ENCODE measurements at regions not wholly inside any gene's neighbourhood (a gene's known extent, or its start where the extent isn't known, plus 50 kb on each side); places are given as distances from the start of the nearest gene placed in this dataset.

DNA sequence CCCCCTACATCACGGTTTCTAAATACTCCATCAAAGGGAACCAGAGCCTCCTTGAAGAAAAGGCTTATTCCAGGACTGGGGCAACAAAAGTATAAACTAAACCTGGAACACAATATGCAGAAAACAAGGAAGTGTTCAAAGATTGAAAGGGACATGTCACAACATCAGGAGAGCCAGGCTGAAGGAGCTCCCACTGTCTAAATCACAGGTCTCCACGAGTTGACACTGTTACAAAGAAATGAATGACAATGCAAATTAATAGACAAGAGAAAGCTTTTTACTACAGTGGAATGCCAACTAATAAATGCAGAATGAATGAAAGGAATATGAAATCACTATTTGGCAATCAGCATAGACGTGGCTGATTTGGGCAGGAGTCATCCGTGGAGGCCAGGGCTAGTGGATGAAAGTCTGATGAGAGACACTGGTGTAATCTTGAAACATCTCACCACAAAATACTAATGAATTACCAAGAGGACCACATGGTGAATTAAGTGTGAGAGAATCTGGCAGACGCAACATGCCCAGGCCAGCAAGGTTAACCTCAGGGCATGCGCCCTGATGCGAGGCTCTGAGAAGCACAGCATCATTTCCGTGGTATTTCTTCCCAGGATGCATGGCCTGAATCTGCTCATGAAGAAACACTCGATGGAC lies 123.8 kb upstream of the TJP1 start:
- no peaks in the 10 kb centered on the region for H3K9me2 ChIP-seq (ENCODE audit: low read depth, low read length)
- no peaks in the 10 kb centered on the region for H3F3A ChIP-seq (ENCODE audit: insufficient read depth, low read length)
- TF ChIP-seq CTCF (IDR thresholded peaks at IDR 0.05; ENCODE audit: low read length) (no peak), EZH2 (IDR thresholded peaks at IDR 0.05; ENCODE audit: borderline replicate concordance, low read length) (no peak)
- H3K36me3 ChIP-seq (ENCODE audit: insufficient read depth, low read length) = no peaks in the 10 kb centered on the region
- no peak overlapping the region for H3K27ac ChIP-seq (ENCODE audit: low read depth, low read length, poor library complexity, severe bottlenecking)
- H3K9ac ChIP-seq (ENCODE audit: low read length) = no peak overlapping the region
- no peak overlapping the region for H3K4me3 ChIP-seq (ENCODE audit: low read depth, low read length, poor library complexity, severe bottlenecking)
- no peak overlapping the region for H3K4me2 ChIP-seq (ENCODE audit: low read length)
- no peaks in the 10 kb centered on the region for H3K9me3 ChIP-seq (ENCODE audit: low read length)
- no peak overlapping the region for H2AFZ ChIP-seq (ENCODE audit: low read length)
- no peaks in the 10 kb centered on the region for H3K27me3 ChIP-seq (ENCODE audit: insufficient read depth, low read length)
- no peaks in the 10 kb centered on the region for H3K79me2 ChIP-seq (ENCODE audit: insufficient read depth, low read length)
- H3K4me1 ChIP-seq (ENCODE audit: insufficient read depth, low read length, severe bottlenecking) = no peaks in the 10 kb centered on the region
- H4K20me1 ChIP-seq (ENCODE audit: insufficient read depth, low read length) = no peaks in the 10 kb centered on the region

DNA sequence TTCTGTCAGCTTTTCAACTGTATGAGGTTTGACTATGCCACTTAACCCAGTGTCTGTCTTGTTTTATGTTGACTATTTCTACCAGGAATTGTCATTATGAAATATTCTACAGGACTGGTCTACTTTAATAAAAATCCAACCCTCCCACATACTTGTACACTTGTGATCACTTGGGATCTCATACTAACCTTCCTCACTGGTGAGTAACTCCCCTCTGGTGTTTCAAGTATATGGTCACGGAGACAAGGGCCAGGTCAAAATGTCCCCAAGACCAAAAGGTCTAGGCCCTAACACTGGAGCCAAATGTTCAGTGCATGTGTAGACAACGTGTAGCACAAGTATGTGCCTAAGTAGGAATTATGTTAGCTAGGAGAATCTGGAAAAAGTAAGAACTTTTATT lies 122.7 kb upstream of the TJP1 start:
- no peak for TF ChIP-seq CTCF (IDR thresholded peaks at IDR 0.05; ENCODE audit: low read length)
- no peak for TF ChIP-seq EZH2 (IDR thresholded peaks at IDR 0.05; ENCODE audit: borderline replicate concordance, low read length)
- H3K4me3 ChIP-seq (ENCODE audit: low read depth, low read length, poor library complexity, severe bottlenecking) = no peak overlapping the region
- no peaks in the 10 kb centered on the region for H3K9me3 ChIP-seq (ENCODE audit: low read length)
- H3K4me1 ChIP-seq (ENCODE audit: insufficient read depth, low read length, severe bottlenecking) = no peaks in the 10 kb centered on the region
- no peaks in the 10 kb centered on the region for H3K36me3 ChIP-seq (ENCODE audit: insufficient read depth, low read length)
- no peaks in the 10 kb centered on the region for H3K9me2 ChIP-seq (ENCODE audit: low read depth, low read length)
- H3K27me3 ChIP-seq (ENCODE audit: insufficient read depth, low read length) = no peaks in the 10 kb centered on the region
- H3K4me2 ChIP-seq (ENCODE audit: low read length) = no peak overlapping the region
- H3K27ac ChIP-seq (ENCODE audit: low read depth, low read length, poor library complexity, severe bottlenecking) = no peak overlapping the region
- H2AFZ ChIP-seq (ENCODE audit: low read length) = no peak overlapping the region
- H3K79me2 ChIP-seq (ENCODE audit: insufficient read depth, low read length) = no peaks in the 10 kb centered on the region
- no peak overlapping the region for H3K9ac ChIP-seq (ENCODE audit: low read length)
- no peaks in the 10 kb centered on the region for H4K20me1 ChIP-seq (ENCODE audit: insufficient read depth, low read length)
- H3F3A ChIP-seq (ENCODE audit: insufficient read depth, low read length) = no peaks in the 10 kb centered on the region

DNA sequence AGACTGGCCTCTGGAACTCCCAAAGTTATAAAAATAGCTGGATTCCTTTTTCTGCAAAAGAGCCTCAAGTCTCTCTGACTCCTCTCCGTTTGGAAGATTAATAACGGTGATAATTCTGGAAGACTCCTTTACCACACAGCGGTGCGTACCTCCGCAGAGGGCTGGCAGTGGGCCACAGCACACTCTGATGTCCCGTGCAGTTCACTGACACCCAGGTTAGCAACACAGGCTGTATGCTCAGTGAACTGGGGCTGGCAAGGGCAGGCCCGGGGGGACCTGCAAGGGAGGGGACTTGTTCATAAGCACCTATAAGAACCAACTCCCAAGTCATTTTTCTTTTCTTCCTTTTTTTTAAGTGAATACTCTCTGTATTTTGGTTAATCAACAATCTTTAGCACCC lies 120.3 kb upstream of the TJP1 start:
- H3K4me1 ChIP-seq (ENCODE audit: insufficient read depth, low read length, severe bottlenecking) = no peaks in the 10 kb centered on the region
- H3F3A ChIP-seq (ENCODE audit: insufficient read depth, low read length) = no peaks in the 10 kb centered on the region
- no peaks in the 10 kb centered on the region for H3K9me2 ChIP-seq (ENCODE audit: low read depth, low read length)
- no peaks in the 10 kb centered on the region for H4K20me1 ChIP-seq (ENCODE audit: insufficient read depth, low read length)
- no peaks in the 10 kb centered on the region for H3K79me2 ChIP-seq (ENCODE audit: insufficient read depth, low read length)
- H3K36me3 ChIP-seq (ENCODE audit: insufficient read depth, low read length) = no peaks in the 10 kb centered on the region
- no peak overlapping the region for H2AFZ ChIP-seq (ENCODE audit: low read length)
- H3K9me3 ChIP-seq (ENCODE audit: low read length) = no peaks in the 10 kb centered on the region
- H3K4me3 ChIP-seq (ENCODE audit: low read depth, low read length, poor library complexity, severe bottlenecking) = no peak overlapping the region
- no peak overlapping the region for H3K27ac ChIP-seq (ENCODE audit: low read depth, low read length, poor library complexity, severe bottlenecking)
- H3K4me2 ChIP-seq (ENCODE audit: low read length) = no peak overlapping the region
- TF ChIP-seq EZH2 (IDR thresholded peaks at IDR 0.05; ENCODE audit: borderline replicate concordance, low read length) = no peak
- no peak for TF ChIP-seq CTCF (IDR thresholded peaks at IDR 0.05; ENCODE audit: low read length)
- H3K27me3 ChIP-seq (ENCODE audit: insufficient read depth, low read length) = no peaks in the 10 kb centered on the region
- no peak overlapping the region for H3K9ac ChIP-seq (ENCODE audit: low read length)
